Retina (tissue), 1 donor: ENCODE measurements at regions not wholly inside any gene's neighbourhood (a gene's known extent, or its start where the extent isn't known, plus 50 kb on each side); places are given as distances from the start of the nearest gene placed in this dataset.
"Not testable (repeated sequence)": the region's sequence is repeated elsewhere in the genome, so short reads cannot be mapped to it uniquely, and the experiment has no call there.

Source experiments
- DNase-seq: peaks from one replicate; pipeline ENCODE4 v3.0.0-alpha.2; 2016

DNA sequence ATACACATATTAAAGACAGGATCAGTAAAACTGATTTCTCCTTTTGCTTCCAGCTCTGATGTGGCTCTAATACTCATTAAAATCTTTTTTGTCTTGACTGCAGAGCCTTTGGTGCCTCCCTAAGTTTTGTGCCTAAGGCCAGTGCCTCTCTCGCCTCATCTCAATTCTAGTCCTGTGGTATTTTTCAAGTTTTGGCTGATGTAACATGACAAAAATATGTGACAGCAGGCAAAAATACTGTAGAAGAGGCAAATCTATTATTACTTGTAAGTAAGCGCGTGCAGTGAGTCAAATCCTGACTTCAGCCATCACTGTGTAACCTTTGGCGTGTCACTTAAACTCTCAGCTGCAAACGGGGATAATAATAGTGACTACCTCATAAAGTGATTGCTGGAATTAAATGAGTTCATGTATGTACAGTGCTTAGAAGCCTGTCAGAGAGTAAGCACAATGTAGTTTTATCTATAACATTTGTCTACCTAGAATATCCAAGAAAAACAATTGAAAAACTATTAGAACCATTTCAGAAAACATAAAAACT, 74.0 kb downstream of the MAB21L3 start:
- DNase-seq = no peak

DNA sequence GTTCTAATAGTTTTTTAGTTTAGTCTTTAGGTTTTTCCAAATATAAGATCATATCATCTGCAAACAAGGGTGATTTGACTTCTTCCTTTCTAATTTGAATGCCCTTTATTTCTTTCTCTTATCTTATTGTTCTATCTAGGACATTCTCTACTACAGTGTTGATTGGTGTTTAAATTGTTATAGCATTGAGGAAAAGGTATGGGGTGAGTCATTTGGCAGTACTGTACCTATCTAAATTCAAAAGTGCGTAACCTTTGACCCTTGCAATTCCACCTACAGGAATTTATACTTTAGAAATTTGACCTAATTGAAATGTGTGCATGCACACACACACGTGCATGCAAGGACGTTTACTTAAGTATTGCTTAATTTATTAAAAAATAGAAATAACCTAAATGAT, 78.3 kb downstream of the MAB21L3 start:
- no peak for DNase-seq

DNA sequence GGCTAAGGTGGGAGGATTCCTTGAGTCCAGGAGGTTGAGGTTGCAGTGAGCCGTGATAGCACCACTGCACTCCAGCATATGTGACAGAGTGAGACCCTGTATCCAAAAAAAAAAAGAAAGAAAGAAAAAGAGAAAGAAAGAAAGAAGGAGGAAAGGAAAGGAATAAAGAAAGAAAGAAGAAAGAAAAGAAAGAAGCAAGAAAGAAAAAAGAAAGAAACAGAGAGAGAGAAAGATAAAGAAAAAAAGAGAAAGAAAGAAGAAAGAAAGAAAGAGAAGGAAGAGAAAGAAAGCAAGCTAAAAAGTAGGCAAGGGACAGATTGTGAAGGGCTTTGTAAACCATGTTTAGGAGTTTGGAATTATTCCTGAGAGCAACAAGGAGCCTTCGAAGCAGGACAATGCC, 80.1 kb downstream of the MAB21L3 start:
- DNase-seq = no peak

DNA sequence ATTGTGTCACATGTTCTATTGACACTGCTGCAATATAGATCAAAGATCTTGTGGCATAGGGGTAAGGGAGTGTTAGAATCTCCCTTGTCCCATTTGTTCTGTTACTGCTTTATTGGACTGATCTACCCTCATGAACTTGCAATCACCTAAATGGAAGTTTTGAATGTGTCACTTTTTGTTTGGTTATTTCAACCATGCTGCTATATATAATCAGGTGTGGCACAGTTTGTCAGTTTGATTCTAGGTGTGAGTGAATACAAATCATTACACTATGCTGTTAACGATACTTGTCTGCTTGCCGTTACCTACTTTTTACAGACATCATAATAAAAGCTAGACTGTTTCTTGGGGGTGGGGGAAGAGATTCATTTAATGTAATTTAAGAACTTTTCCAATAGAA, 82.6 kb downstream of the MAB21L3 start:
- no peak for DNase-seq

DNA sequence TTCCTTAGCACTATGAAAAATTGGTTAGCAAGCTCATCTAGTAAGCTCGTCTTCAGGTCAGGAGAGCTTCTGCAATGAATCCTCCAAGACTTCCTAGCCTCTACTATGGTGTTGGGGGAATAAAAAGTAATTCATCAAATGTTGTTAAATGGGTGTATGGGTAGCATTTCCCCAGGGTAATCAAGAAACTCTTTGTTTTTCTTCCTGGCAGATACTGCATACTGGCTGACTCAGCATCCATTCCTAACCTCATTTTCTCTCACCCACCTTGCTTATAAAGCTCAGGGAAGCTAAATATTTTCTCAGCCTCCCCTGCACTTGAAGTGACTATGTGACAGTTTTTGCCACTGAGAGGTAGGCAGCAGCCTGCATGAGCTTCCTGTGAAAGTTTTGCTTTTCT, 83.4 kb downstream of the MAB21L3 start:
- DNase-seq = no peak

DNA sequence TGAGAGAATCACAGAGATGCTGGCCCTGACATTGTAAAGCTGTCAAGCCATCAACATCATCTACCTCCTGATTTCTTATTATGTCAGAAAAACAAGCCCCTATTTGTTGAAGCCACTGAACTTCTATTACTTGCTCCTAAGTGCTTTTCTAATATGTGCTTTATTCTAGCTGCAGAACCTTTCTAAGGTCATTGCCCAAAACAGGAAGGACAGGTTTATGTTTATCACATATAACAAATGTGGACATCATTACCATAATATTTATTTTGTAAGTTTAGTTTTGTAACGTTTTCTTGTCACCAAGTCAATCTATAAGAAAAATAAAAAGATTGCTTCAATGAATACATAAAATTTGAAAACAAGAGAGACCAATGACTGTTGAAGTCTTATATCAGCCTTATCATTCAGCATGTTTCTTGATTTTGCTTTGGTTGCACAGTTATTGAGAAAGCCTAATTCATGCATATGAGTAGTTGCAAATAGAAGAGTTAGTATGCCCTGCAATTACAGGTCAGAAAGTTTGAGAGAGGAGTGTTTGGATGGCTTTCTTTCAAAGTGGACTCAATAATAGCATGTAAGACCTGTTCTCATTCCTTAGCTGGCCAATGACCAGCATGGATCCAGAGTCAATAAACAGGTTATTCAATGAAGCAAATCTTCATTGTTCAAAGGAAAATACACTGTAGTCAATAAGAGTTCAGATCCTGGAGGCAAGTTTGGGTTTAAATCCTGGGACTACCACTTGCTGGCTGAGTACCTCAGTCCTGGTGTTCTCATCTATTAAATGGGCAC, 84.1 kb downstream of the MAB21L3 start:
- no peak for DNase-seq

DNA sequence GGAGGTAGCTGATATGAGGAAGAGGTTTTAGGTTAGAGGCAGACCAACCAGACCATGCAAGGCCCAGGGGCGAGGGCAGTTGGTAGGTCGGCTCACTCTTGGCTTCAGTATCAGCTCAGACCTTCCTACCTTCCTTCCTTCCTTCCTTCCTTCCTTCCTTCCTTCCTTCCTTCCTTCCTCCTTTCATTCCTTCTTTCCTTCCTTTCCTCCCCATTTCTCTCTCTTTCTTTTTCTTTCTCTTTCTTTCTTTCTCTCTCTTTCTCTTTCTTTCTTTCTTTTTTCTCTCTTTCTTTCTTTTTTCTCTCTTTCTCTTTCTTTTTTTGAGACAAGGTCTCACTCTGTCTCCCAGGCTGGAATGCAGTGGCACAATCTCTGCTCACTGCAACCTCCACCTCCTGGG, 89.1 kb downstream of the MAB21L3 start:
- not testable (repeated sequence) for DNase-seq

DNA sequence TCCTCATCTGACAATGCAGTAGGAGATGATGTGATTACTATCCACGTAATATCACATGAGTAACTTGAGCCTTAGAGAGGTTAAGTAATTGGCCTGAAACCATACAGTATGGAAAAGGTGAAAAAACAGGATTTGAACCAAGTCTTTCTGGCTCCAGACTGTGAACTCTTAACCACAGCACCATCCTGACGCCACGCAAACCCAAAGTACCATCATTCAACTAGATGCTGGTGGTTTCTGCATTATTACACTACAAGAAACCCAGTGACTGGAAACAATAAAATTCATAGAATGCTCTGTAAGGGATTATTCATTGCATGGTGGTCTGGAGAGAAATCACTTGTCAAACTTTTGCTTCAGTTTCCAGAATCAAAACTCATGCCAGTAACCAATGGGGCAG, 90.7 kb downstream of the MAB21L3 start:
- no peak for DNase-seq

DNA sequence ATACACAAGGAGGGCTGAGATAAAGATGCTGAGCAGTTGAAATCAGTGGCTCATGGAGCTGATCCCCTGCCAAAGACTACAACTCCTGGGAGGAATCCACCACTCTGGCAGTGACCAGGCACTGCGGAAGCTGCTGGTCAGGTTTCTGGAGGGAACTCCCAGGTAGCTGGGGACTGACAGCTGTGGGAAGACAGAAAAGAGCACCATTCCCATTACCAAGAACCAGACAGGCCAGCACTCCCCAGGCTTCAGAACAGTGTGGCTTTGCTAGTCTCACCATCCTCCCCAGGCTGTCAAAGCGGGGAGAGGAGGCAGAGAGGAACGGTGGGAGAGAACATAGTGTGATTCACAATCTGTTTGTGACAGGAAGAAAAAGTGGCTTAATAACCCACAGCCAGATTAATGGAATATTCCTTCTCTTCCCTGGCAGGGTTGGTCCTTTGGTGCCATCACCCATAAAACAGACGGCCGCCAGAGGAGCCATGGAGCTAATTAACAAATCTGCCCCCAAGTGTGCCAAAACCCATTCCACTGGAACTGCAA, 92.1 kb downstream of the MAB21L3 start:
- DNase-seq = no peak

DNA sequence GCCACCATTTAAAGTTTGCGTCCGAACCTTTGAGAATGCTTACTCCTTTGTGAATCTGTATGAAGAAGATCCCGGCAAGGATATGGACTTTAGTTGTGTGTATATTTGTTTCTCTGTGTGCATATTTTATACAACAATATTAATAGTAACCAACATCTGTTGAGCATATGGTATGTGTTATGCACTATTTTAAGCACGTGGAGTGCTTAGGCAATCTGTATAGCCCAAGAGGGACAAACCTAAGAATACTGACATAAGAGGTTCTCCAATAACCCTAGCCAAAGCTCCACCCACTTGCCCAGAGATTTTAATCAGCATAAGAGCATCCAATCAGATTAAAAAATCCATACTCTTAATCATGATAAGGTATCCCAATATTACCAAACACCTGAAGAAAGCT, 92.7 kb downstream of the MAB21L3 start:
- no peak for DNase-seq

DNA sequence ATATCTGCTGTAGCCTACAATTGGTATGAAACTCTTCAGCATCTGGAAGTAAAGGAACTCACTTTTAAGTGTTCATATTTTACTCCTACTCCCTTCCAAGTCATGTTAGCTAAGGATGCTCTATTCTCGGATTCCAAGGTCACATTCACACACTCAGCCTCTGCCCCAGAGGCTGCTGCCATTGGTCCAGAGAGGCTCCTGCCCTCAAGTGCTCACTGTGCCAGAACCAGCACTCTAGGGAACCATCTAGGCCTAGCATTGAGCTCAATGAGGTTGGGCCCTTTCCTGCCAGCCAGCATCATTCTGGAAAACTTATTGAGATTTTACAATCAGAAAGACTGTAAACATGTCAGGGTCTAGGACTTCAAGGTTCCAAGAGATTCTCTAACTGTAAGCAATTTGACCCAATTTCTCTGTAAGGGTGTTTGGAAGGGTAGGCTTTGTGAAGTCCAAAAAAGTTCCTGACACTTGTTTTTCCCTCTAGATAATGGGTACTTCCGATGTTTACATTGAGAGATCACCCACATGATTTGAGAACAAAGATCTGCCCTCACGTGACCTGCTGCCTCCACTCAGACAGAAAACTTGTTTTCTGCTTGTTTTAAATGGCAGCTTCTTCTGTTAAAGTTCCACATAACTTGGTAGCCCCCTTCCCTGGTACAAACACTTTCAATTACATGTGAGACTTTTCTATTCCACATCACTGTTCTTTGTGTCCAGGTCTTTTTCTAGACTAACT, 94.9 kb downstream of the MAB21L3 start:
- DNase-seq = no peak

DNA sequence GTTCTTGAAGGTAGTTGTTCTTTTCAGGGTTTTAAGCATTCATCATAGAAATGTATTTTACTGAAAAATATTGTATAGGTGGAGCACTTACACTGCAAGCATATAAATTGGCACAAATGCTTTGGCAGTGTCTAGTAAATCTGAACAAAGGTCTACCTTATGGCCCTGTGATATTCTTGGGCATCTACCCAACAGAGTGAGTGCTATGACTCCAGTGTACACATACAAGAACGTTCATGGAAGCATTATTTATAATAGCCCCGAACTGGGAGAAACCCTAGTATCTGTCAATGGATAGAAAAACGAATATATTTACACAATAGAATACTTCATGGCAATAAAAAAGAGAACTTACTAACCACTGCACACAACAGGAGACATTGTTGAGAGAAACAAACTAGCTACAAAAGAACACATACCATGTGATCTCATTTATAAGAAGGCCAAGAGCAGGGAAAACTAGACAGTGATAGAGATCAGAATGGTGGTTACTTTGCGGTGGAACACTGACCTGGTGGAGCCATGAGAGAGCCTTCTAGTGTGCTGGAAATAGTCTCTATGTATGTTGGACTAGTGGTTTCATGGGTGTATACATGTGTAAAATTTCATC, 96.0 kb downstream of the MAB21L3 start:
- no peak for DNase-seq

DNA sequence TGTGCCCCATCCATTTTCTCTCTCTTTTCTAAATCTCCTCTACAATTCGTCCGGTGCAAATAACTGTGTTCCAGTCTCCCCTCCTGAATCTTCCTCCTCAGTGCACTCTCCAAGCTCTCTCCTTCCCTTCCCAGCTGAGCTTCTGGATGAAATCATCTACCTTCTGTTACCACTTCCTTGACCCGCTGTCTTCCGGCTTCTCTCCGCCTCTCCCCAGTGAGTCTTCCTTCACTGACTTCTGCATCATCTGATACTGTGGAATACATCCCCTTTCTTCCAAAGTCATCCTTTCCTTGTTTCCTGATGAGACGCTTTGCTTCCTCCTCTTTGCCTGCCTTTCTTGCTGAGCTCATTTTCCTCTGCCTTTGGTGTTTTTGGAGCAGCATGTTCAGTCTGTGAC, 96.9 kb downstream of the MAB21L3 start:
- DNase-seq = no peak

DNA sequence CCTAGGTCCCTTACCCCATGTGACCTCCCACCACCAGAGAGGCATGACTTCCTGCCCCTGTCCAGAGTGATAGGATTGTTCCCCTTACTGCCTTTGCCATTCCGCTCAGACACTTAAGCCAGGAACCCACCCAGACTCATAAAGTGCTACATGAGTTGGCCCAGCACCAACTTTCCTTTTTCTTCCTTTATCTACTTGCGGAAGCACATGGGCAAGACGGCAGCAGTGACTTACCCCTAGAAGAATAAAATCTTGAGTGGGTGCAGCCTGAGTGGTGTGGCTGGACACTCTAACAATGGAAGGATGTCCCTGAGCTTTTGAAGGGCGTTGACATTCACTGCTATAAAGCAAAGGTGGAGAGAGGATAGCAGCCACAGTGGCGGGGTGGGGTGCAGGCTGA, 100.1 kb downstream of the MAB21L3 start:
- no peak for DNase-seq

DNA sequence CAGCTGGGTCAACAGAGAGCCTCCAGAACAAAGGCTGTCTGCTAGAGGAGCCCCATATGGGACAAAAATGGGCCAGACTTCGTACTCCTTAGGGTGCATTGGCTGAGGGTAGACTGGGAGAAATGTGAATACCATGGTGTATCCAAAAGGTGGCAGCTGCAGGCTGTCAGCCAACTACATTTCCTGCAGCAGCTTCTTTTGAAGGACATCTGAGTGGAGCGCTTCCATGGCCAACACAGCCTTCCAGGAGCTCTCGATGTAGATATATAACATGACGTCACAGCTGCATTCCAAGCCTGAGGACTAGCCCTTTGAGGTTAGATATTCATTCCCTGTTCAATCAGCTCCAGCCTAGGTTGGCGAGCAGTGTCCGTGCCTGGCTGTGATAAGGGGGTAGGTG, 107.7 kb downstream of the MAB21L3 start:
- DNase-seq = no peak

DNA sequence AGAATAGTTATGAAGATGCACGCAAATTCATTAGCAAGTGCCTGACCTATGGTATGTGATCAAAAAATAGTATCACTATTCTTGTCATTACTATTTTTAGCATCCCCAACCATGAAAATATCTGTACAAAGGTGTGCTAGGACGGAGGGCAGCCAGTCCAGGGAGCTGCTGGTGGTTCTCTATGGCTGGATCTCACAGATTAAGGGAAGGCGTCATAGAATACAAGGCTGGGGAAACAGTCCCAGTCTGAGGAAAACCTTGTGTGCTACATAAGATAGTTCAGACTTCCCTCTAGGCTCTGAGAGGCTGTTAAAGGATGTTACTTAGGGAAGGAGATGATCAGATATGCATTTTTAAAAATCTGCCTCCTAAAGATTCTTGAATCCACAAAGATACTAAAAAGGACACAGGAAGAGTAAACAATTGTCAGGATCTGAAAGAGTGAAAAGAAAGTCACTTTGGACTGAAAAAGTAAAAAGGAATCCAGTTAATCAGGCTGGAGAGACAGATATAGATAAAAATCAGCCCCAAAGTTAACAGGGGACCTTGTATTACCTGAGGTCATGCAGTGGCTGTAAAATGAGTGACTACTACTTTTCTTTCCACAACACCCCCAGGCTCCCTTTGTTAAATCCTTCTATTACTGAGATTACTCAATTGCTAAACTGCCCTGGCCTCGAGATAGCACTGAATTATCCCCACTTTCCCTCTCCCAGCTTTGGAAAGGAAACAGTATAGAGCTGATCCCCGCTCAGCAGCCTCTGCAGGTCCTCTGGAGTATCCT, 108.6 kb downstream of the MAB21L3 start:
- no peak for DNase-seq

DNA sequence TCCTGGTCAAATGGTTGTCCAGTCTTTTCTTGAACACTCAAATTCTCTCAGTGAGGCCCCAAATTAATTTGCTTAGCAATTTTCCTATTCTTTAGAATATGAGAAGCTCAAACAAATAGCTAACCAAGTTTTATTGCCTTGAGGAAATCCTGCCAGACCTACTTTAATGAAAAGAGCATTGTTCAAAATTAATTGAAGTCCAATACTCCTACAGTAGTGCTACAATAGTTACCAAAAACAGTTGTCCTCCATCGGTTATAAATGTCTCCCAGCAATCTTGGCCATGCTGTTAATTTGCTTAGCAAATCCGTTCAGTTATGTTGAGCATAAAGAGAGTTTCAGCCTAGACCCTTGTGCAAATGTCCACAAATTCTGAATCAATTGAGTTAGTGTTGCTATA, 112.9 kb downstream of the MAB21L3 start:
- DNase-seq = no peak

DNA sequence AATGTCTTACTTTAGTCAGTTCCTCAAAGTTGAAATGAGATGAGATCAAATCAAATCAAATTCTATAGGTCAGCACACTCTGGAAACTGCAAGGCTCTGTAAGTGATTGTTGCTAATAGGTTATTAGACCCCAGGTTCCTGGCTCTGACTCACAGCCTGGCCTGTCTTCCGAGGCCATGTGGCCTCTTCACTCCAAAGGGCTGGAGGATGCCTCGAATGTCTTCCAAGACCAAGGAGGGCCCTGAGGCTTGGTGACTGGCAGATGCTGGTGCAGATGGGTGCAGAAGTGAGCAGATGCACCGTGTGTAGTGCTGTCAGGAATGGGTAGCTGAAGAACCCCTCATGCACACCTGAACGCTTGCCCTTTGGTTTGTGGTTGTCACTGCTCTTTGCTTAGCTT, 113.4 kb downstream of the MAB21L3 start:
- DNase-seq = no peak

DNA sequence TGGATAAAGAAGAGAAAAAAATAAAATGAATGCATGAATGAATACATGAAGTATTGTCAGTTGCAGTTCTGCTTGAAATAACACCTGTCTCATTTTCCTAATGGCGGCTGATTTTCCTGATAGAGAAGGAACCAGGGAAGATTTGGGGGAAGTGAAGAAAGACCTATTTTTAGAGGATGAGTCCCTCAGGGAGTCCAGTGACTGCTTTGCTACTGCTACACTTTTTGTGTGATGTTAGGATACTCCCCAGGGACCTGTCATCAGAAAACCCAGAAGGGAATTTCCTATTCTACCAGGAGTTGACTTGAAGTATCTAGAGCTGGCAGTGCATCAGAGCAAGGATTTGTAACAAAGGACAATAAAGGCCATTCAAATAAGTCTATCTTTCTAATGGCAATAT, 114.8 kb downstream of the MAB21L3 start:
- no peak for DNase-seq

DNA sequence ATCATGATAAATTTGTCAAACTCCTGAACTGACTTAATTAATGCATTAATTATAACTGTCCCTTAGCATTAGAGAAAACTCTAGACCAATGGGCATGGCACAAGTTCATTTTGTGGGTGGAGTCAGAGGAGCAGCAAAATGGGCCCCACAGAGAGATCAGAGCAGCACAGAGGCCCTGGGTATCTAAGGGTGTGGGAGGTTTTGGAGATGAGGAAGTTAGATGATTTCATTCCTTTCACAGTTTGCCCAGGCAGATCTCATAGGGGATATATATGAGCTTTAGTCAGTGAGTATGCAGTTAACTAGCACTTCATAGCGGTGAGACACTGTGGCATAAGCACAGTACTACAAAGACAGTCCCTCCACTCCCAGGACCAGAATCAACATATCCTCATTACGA, 117.3 kb downstream of the MAB21L3 start:
- DNase-seq = no peak

DNA sequence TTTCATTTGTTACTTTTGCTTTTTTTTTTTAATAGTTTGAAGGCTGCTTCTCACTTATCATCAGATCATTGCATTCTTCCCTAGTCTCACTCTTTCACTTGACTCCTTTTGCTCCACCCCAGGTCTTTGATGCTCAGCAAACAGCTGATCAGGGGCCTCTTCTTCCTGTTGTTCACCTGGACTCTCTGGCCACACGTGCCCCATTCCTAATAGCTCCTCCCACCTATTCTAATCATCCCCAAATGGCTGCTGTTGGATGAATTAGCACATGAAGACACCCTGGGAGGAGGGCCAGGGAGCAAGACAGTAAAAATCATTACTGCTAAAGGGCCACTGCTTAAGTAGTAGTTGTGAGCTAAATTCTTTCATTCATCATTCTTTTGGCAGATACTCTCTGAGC, 119.5 kb downstream of the MAB21L3 start:
- DNase-seq = no peak

DNA sequence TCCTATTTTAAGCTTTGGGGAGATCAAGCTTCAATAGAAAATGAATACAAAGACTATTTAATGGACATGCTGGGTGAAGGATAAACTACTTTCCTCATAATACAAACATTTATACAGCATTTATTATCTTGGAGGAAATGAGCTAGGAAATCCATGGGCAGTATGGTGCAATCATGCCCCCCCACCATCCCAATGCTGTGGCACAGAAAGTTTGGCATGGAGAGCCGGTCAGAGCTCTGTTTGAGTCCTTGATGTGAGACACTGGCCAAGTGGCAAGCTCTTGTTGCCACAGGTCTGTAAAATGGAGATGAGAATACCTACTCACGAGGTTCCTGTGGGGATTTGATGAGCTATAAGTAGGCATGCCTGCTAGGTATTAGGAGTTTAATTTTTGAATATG, 120.6 kb downstream of the MAB21L3 start:
- DNase-seq = no peak

DNA sequence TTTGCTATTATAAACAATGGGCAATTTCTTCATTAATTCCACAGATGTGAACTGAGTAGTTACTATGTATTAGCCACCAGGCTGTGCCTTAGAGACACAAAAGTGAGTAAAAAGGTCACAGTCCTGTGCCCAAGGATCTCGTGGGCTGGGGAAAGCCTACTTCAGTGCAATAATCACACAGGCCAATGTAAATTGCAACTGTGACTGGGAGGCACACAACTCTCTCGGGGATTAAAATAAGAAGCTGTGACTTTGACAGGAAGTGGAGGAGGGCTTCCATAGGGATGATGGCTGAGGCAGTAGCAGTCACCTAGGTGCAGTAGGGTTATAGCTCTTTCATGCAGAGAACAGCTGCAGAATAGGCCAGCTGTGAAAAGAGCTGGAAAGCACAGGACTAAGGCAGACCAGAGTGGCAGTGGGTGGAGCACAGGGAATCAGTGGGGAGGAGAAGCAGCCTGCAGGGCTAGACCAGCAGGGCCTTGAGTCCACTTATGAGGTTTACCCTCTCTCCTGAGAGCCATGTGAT, 121.9 kb downstream of the MAB21L3 start:
- no peak for DNase-seq
